CD14-positive monocyte (primary cell): ENCODE measurements at regions not wholly inside any gene's neighbourhood (a gene's known extent, or its start where the extent isn't known, plus 50 kb on each side); places are given as distances from the start of the nearest gene placed in this dataset.

Experiments used
- DNase-seq, 3 donors: peaks; one replicate each; pipeline ENCODE4 v3.0.0-alpha.2; 2011 to 2022
- H2AFZ ChIP-seq: 2 replicates; pipeline ENCODE4 v1.6.0; 2012; ENCODE audit warnings: mild to moderate bottlenecking, low read depth, low read length, inconsistent platforms; ENCODE audit not compliant: insufficient read depth, poor library complexity, severe bottlenecking
- H3K27ac ChIP-seq, 2 donors: 1 replicate in 1 of 2; 2 replicates in 1 of 2; pipeline ENCODE4 v1.5.1; 2012 to 2013; ENCODE audit warnings: low read length in 2 of 2, control low read depth in 1 of 2, inconsistent platforms in 1 of 2, low read depth in 1 of 2, mild to moderate bottlenecking in 1 of 2
- H3K27me3 ChIP-seq, 2 donors: one replicate each; pipeline versions ENCODE4 v1.6.0 to v1.6.1; 2011 to 2013; ENCODE audit warnings: low read length in 2 of 2; ENCODE audit not compliant: control insufficient read depth in 2 of 2, insufficient read depth in 2 of 2
- H3K36me3 ChIP-seq, 2 donors: replicated peaks in 1 of 2; 1 replicate in 1 of 2; 2 replicates in 1 of 2; pipeline versions ENCODE4 v1.5.1 to v1.6.1; 2012 to 2013; ENCODE audit warnings: low read length in 2 of 2, control low read depth in 1 of 2, inconsistent platforms in 1 of 2, mild to moderate bottlenecking in 1 of 2; ENCODE audit not compliant: insufficient read depth in 2 of 2, control insufficient read depth in 1 of 2
- H3K4me1 ChIP-seq, 2 donors: 1 replicate in 1 of 2; 2 replicates in 1 of 2; pipeline versions ENCODE4 v1.5.1 to v1.6.1; 2012 to 2013; ENCODE audit warnings: low read length in 2 of 2, control low read depth in 1 of 2, inconsistent platforms in 1 of 2, mild to moderate bottlenecking in 1 of 2, moderate library complexity in 1 of 2; ENCODE audit not compliant: insufficient read depth in 2 of 2, control insufficient read depth in 1 of 2
- H3K4me2 ChIP-seq: replicated peaks from 2 replicates; pipeline ENCODE3; 2012; ENCODE audit warnings: low read length, moderate library complexity, mild to moderate bottlenecking; ENCODE audit not compliant: poor library complexity, severe bottlenecking; ENCODE audit errors: extremely low read depth
- H3K4me3 ChIP-seq, 3 experiments: fragments of 200-600 bp in 1 of 3; sonication (generic) in 1 of 3; replicated peaks in 1 of 3; 1 replicate in 2 of 3; 2 replicates in 1 of 3; pipeline ENCODE4 v1.5.1; 2011 to 2013; ENCODE audit warnings: low read length in 3 of 3, mild to moderate bottlenecking in 3 of 3, control low read depth in 2 of 3, low read depth in 2 of 3, inconsistent platforms in 1 of 3, moderate library complexity in 1 of 3
- H3K79me2 ChIP-seq: 2 replicates; pipeline ENCODE4 v1.6.0; 2012; ENCODE audit warnings: mild to moderate bottlenecking, control low read depth, inconsistent platforms, low read length, moderate library complexity; ENCODE audit not compliant: insufficient read depth
- H3K9ac ChIP-seq: 2 replicates; pipeline ENCODE4 v1.6.0; 2017; ENCODE audit warnings: low read length, mild to moderate bottlenecking; ENCODE audit not compliant: insufficient read depth, poor library complexity, severe bottlenecking
- H3K9me3 ChIP-seq, 2 donors: replicated peaks in 1 of 2; 1 replicate in 1 of 2; 2 replicates in 1 of 2; pipeline versions ENCODE4 v1.5.1 to v1.6.1; 2012 to 2013; ENCODE audit warnings: low read length in 2 of 2, control low read depth in 1 of 2; ENCODE audit not compliant: control insufficient read depth in 1 of 2, insufficient read depth in 1 of 2
- H4K20me1 ChIP-seq: 2 replicates; pipeline ENCODE4 v1.6.0; 2012; ENCODE audit warnings: mild to moderate bottlenecking, low read length, control low read depth, moderate library complexity; ENCODE audit not compliant: insufficient read depth
- H3K27ac Mint-ChIP-seq, 7 donors: one replicate each; pipeline ENCODE4 v1.8.0; 2020; ENCODE audit warnings: mild to moderate bottlenecking in 7 of 7, mixed read lengths in 7 of 7, moderate library complexity in 6 of 7, inconsistent platforms in 2 of 7
- H3K27me3 Mint-ChIP-seq, 3 donors: one replicate each; pipeline ENCODE4 v1.8.0; 2021 to 2022; ENCODE audit warnings: low read depth in 3 of 3, mild to moderate bottlenecking in 3 of 3, mixed read lengths in 3 of 3, moderate library complexity in 3 of 3, inconsistent platforms in 1 of 3
- H3K36me3 Mint-ChIP-seq, 2 donors: one replicate each; pipeline ENCODE4 v1.8.0; 2020; ENCODE audit warnings: mixed read lengths in 2 of 2, inconsistent platforms in 1 of 2, mild to moderate bottlenecking in 1 of 2
- H3K4me1 Mint-ChIP-seq: one replicate; pipeline ENCODE4 v1.8.0; 2020; ENCODE audit warnings: mild to moderate bottlenecking, mixed read lengths
- H3K4me3 Mint-ChIP-seq, 2 donors: one replicate each; pipeline ENCODE4 v1.8.0; 2020; ENCODE audit warnings: mild to moderate bottlenecking in 2 of 2, mixed read lengths in 2 of 2, moderate library complexity in 1 of 2
- H3K9me3 Mint-ChIP-seq, 7 donors: one replicate each; pipeline ENCODE4 v1.8.0; 2020 to 2022; ENCODE audit warnings: mixed read lengths in 7 of 7, mild to moderate bottlenecking in 6 of 7, moderate library complexity in 6 of 7, inconsistent platforms in 2 of 7
- WGBS: methylation state at CpG from one replicate; pipeline ENCODE4 v1.1.5; 2013; ENCODE audit warnings: missing lambda C conversion rate; ENCODE audit not compliant: insufficient coverage; 5-methylcytosine and 5-hydroxymethylcytosine counted together
- intact Hi-C, 2 donors: fragments of 100-400 bp; cut with micrococcal nuclease; formaldehyde crosslinking; loops; one replicate each; pipeline versions ENCODE4 v1.15.0 to v1.15.1; 2023
- TF ChIP-seq, protein P1 (sequence below): fragments of 200-600 bp; IDR thresholded peaks from one replicate; pipeline ENCODE4 v1.8.0; 2022; ENCODE audit warnings: antibody characterized with exemption, mild to moderate bottlenecking

DNA sequence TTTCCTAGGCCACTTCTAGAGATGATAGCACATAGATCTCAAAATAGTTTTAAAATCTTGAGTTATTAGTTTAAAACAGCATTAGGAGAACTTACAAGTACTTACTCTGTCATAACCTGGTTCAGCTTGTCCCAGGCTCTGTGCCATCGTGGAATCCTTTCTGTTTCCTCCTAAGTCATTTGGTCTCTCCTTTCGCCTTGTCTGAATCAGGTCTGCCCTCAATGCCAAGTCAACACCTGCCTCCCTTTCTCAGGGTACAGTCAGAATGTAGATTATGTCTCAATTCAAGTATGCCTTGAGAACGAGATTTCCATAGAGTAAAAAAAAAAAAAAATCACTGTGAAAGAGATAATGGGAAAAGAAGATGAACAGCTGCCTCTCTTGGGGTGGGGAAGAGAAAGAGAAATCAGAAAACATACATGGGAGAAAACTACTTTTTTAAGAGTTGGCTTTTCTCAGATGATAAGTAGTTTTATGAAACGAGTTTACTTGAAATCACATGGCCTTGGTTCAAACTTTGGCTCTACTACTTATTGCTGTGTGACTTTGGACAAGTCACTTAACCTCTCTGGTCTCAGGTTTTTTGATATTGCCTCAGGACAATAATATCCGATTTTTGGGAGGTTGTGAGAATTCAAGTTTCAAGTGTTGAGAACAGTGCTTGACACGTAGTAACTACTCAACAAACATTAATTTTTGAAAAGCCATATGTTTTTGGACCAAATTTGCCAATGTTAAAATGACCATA lies 219.8 kb downstream of the SQOR start:
- Histone ChIP-seq H3K9me3 (peaks cover 2 to 5% of the 10 kb centered on the region in 2 donors), H3K79me2 (no peaks in the 10 kb centered on the region), H3K27me3 (no peaks in the 10 kb centered on the region), H3K4me2 (no peak overlapping the region), H3K36me3 (no peaks in the 10 kb centered on the region), H2AFZ (no peak overlapping the region), H3K9ac (no peak overlapping the region), H3K4me3 (no peak overlapping the region), H3K27ac (no peak overlapping the region), H4K20me1 (no peaks in the 10 kb centered on the region), H3K4me1 (no peaks in the 10 kb centered on the region)
- Mint-ChIP-seq H3K27me3 (no peaks in the 10 kb centered on the region), H3K4me3 (no peak overlapping the region), H3K9me3 (peaks cover 0 to 11% (median 6%) of the 10 kb centered on the region in 7 donors), H3K36me3 (no peaks in the 10 kb centered on the region), H3K4me1 (no peaks in the 10 kb centered on the region), H3K27ac (no peak overlapping the region)
- intact Hi-C loops = no loop called here
- TF ChIP-seq, protein P1, sequence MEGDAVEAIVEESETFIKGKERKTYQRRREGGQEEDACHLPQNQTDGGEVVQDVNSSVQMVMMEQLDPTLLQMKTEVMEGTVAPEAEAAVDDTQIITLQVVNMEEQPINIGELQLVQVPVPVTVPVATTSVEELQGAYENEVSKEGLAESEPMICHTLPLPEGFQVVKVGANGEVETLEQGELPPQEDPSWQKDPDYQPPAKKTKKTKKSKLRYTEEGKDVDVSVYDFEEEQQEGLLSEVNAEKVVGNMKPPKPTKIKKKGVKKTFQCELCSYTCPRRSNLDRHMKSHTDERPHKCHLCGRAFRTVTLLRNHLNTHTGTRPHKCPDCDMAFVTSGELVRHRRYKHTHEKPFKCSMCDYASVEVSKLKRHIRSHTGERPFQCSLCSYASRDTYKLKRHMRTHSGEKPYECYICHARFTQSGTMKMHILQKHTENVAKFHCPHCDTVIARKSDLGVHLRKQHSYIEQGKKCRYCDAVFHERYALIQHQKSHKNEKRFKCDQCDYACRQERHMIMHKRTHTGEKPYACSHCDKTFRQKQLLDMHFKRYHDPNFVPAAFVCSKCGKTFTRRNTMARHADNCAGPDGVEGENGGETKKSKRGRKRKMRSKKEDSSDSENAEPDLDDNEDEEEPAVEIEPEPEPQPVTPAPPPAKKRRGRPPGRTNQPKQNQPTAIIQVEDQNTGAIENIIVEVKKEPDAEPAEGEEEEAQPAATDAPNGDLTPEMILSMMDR = no peak
- DNase-seq = no peak
- 100% methylated on average over 1 of the region's 6 CpGs for WGBS

DNA sequence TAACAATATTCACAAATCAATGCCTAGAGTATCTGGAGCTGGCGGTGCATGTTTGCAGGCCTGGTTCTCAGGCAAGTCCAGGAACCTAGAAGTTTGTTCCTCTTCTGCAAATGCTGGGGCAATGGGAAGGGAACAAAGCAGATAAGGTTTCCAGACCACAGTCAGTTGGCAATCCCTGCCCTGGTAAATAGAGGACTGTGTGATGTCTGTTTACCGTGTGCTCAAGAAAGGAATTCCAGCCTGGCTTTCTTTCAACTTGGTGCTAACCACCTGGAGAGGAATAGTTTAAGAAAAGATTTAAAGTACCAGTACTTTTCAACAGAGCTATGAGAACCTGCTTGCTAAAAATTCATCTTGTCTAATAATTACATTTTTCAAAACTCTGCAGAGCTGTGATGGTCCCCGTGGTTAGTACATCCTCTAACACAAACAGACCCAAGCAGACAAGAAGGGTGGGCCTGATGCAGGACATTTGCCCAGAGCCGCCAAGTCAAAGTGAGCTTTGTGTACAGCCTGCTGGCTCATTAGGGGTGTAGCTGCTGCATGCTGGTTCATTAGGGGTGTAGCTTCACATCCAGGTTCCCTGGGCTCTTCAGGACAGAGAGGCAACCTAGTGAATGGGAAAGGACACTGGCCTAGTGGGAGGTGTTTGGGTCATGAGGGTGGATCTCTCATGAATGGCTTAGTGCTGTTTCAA lies 220.5 kb downstream of the SQOR start:
- 76% methylated on average over 4 of the region's 4 CpGs for WGBS
- TF ChIP-seq, protein P1 = no peak
- Histone ChIP-seq H3K9ac (no peak overlapping the region), H3K4me3 (no peak overlapping the region), H2AFZ (no peak overlapping the region), H3K27me3 (no peaks in the 10 kb centered on the region), H4K20me1 (no peaks in the 10 kb centered on the region), H3K79me2 (no peaks in the 10 kb centered on the region), H3K27ac (no peak overlapping the region), H3K4me1 (no peaks in the 10 kb centered on the region), H3K36me3 (no peaks in the 10 kb centered on the region), H3K9me3 (peaks cover 2 to 3% of the 10 kb centered on the region in 2 donors), H3K4me2 (no peak overlapping the region)
- no peaks in the 10 kb centered on the region for H3K27me3 Mint-ChIP-seq
- no peaks in the 10 kb centered on the region for H3K36me3 Mint-ChIP-seq
- H3K27ac Mint-ChIP-seq = no peak overlapping the region
- peaks cover 0 to 7% (median 5%) of the 10 kb centered on the region in 7 donors for H3K9me3 Mint-ChIP-seq
- intact Hi-C loops = no loop called here
- no peaks in the 10 kb centered on the region for H3K4me1 Mint-ChIP-seq
- no peak for DNase-seq
- H3K4me3 Mint-ChIP-seq = no peak overlapping the region
